ENCODE measurements at regions not wholly inside any gene's neighbourhood (a gene's known extent, or its start where the extent isn't known, plus 50 kb on each side); places are given as distances from the start of the nearest gene placed in this dataset.
"Not testable (repeated sequence)": the region's sequence is repeated elsewhere in the genome, so short reads cannot be mapped to it uniquely, and the experiment has no call there.

DNA sequence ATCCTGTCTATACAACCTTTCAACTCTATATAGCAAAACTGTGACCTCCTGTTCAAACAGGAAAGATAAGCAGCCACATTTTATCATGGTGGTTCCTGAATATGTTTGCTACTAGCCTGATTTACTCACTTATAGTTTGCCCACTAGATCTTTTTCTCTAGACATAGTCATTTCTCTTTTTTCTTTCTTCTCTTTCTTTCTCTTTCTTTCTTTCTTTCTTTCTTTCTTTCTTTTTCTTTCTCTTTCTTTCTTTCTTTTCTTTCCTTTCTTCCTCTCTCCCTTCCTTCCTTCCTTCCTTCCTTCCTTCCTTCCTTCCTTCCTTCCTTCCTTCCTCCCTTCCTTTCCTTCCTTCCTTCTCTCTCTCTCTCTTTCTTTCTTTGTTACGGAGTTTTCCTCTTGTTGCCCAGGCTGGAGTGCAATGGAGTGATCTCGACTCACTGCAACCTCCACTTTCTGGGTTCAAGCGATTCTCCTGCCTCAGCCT is 142.0 kb upstream of the TBL1XR1 start:
- not testable (repeated sequence) for DNase-seq

DNA sequence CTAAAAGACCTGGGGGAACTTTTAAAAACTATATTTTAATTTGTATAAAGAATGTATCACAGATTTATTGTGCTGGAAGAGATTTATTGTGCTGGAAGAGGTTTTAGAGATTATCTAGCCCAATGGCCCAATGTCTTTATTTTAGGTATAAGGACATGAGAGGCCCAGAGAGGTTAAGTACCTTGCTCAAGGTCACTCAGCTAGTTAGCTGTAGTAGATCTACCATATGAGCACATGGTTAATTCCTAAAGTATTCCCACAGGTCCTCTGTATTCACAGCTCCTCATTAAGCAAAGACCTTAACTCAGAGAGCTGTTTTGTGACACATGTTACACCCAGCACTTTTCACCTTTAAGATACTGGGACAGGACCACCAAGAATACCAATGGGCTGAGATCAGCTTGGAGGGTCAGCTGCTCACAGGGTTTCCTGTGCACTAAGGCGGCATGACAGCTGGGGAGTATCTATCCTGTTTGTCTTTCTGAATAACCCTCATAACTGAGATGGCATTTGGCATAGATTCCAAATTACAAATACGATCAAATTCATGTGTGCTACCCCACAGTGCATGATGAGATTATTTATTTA is 143.1 kb upstream of the TBL1XR1 start:
- peak; percentile 26 for DNase-seq

DNA sequence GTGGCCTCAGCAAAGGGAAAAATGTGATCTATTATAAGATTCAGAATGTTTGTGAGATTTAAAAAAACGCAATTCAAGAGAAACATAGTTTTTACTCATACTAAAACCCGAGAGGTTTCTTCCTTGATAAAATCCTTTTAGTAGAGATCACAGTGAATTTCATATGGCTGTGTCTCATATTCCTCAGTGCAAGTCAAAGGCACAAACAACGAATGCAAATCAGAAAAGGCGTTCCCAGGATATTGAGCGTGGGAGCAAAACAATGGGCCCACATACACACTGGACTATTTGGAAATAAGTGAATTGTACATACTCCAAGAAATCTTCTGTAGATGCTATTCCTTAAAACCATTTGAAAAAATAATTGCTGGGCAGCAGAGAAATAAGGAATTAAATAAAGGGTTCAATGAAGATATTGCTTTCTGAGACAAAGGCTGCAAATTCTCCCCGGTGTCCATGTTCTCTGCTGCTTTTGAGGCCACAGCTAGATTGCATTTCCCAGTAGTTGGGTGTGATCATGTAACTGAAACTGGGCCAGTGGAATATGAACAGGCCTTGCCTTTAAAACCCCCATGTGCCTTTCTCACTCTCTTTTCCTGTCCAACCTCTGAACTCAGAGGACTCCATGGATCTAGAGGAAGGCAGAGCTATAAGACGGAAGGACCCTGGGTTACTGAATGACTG is 144.6 kb upstream of the TBL1XR1 start:
- no peak for DNase-seq

DNA sequence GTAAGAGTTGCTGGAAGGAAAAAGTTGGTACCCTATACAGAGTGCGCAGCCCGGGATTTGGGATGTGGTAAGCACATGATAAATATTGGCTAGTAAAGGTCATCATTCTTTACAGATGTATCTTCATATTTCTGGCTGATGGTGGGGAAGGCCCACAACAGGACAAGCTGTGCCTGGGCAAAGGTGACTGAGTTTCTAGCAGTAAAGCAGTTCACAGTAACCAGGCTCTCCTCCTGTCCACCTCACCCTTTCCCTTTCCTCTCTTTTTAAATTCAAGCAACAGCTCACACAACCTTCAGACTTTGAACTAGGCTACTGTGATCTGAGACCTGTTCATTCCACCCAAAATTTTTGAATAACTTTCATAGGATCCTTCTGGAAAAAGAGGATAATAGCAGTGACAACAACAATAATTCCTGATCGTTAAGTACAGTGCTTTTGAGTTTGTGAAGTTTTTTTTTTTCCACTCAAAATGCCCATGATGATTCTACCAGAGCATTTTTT is 145.9 kb upstream of the TBL1XR1 start:
- no peak for DNase-seq

DNA sequence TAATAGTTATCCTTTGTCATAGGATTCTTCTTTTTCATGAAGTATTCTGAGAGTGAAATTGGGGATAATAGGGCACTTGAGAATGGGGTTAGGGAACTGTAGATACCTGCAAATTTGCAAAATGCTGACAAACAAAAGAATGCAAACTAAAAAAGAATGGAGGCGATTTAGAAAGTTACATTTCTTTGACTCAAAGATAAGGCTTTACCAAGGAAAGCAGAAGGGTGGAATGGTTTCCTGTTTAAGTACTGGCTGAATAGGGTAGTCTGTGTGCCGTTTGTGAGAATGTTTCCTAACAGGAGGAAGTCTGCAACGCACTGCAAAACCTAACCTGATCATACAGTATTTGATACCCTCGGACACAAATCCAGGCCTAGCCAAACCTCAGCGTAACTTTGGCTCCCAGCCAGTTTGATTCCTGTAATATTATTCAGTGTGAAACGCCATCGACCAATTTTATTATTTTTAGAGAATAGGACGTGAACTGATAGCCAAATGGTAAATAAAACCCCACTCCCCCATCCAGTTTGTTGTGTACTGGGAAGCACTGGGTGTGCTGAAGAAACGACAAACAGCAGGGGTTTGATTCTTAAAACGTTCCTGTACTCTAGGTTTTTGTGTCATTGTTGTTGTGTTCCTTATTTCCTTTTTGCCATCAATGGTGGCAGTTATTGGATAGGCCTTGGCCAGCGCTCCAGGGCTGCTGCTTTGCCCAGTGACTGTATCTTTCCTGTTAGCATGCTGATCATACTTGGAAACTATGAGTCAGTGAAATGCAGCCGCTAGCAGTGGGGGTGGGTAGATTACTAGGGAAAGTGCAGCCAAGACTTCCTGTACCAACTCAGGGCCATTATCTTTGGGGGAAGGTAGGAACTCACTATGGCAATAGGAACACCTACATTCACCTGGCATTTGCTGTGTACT is 148.0 kb upstream of the TBL1XR1 start:
- DNase-seq = peak; percentile 57

DNA sequence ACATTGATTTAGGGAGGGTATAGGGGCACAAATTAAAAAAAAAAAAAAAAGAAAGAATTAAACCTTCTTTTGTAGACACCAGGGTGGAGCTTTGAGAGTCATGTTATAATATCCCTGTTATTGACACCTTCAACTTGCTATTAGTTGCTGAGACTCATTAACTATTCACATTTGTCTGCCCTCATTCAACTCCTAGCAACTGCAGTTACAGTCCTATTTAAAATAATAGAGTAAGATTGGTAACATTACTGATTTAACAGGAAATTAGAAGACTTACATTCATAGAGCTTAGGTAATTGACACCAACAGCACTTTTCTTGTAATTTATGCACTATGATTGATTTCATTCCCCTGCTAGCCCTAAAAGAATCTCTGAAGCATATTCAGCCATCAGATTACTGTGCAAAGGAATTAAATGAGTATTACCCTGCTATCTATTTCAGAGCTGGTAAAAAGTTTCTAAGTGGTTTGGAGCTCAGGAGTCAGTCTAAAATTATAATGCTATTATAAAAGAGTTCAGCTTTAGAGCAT is 148.8 kb upstream of the TBL1XR1 start:
- DNase-seq = no peak

DNA sequence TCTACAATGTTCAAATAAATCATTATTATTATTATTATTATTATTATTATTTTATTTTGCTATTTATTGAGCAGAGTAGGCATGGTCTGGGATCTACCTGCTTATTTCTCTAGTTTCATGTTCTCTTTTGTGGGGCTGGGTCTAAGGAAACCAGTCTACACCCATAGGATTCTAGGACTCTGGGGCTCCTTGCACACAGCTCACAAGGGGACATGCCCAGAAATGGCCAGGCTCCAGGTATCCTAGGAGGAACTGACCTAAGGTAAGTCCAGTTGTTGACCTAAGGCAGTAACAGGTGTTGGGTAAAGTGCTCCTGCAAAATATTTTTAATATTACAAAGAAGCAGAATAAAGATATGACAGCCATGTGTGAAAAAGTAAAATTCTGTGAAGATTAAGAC is 149.6 kb upstream of the TBL1XR1 start:
- no peak for DNase-seq

DNA sequence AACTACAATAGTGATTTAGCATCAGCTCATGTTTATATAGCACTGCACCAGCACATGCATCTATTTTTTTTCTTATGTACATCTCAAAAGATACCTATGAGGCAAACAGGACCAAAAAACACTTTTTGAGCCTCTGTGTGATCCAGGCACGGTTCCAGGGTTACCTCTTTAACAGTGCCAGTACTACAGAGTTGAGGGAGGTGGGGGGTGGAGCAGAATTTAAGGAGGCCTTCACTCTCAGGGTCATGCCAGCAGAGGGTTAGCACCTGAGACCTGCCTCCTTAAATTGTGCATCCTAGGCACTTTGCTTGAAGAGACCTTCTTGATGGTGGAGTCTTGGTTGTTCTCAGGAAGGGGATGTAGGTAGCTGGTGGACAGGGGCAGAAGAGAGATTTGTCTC is 150.3 kb upstream of the TBL1XR1 start:
- no peak for DNase-seq

DNA sequence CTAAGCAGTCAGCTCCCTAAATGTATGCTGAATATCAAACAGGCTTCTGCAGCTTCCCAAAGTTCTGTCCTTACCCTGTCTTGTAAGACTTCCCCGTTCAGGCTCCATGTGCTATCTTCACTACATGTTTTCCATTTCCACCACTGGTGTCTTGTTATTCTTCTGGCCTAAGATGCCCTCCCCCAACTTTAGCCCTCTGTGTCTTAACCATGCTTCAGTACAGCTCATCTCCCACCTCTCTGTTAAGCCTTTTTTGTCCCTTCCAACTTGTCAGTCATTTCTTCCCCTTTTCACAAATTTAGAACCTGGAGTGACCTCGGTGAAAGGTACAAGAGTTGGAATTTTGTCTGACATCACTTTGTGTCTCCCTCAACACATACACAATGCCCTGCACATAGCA is 151.7 kb upstream of the TBL1XR1 start:
- no peak for DNase-seq

DNA sequence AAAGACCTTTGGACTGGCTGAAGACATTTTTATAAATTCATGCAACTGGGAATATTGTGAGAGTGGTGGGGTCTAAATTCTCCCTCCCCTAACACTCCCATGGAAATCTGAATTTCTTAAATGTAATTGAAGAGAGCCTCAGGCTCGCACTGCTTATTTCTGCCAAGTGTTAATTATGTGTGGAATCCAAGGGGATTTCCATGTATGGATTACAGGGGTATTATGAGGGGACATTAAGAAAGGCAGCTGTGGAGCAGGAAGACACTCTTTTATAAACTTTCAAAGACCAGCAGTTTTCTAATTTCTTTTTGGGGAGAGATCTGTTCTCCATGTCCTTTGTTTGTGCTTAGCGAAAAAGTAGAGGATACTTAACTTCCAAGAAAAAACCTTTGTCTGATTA is 152.1 kb upstream of the TBL1XR1 start:
- DNase-seq = no peak

DNA sequence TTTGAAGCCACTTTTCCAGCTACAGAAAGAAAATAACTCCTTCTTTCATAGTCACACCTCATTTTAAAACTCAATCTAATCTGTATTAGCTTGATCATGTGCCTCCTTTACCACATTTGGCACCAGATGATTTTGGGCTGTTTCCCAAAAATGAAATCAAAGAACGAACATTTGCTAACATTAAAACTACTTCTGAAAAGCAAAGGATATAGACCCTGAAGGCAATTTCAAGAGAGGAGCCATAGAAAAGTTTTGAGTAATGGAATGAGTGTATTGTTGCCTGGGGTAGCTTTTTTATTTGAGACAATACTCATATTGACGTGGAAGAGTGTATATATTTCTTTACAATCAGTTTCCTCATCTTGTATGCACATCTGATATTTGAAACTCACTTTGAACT is 152.8 kb upstream of the TBL1XR1 start:
- no peak for DNase-seq

DNA sequence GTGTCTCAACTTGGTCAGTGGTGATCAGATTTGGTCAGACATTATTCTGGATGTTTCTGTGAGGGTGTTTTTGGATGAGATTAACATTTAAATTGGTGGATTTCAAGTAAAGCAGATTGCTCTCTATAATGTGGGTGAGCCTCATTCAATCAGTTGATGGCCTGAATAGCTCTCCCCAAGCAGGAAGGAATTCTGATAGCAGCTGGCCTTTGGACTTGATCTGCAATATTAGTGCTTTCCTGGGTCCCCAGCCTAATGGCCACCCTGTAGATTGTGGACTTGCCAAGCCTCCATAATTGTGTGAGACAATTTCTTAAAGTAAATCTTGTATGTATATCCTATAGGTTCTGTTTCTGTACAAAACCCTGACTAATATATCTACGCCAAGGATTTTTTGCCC is 153.9 kb upstream of the TBL1XR1 start:
- no peak for DNase-seq

DNA sequence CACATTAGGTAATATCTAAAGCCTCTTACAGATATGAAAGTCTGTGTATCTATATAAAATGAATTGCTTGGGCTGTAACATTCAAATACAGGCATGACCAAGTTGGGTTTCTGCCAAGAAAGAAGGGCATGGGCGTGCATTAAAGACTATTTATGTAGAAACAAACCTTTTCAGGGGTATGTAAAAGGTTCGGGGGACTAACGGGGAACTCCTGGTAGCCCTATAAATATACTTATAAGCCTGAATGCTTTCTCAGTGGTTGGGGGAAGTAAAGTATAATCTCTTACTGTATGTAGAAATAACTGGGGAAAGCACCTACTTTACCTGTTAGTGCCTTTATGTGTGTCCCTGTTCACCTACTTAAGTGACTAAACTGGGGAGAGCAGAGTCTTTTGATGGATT is 154.5 kb upstream of the TBL1XR1 start:
- no peak for DNase-seq

DNA sequence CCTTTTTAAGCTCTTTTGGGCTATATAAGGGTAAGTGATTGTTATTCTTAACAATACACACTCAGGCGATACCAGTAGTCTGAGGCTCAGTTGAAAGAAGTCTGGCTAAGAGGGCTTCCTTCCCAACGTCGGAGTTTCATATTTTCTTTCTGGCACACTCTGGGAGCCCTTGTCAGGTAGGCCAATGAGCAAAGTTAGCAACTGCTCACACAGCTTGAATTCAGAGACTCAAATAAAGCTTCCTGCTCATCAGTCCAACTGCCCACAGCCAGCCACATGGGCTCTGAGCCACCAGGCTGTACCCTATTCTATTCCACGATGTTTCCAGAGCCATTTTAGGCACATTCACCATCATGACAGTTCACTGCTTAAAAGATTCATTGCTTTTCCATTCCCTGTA is 155.1 kb upstream of the TBL1XR1 start:
- DNase-seq = no peak

DNA sequence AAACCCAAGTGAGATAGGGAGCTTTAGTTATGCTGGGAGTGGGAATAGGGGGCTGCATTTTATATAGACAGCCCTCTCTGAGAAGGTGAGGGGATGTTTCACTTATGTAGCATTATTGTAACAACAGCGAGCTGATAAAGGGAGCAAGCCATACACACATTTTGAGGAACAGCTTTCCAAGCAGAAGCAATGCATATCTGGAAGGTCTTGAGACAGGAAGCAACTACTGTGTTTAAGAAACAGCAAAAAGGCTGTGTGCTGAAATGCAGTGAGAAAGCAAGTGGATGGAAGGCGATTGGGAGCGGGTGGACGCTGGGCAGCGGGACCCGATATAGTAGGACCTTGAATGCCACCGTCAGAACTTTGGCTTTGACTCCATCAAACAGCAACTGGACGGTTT is 155.9 kb upstream of the TBL1XR1 start:
- DNase-seq = no peak

DNA sequence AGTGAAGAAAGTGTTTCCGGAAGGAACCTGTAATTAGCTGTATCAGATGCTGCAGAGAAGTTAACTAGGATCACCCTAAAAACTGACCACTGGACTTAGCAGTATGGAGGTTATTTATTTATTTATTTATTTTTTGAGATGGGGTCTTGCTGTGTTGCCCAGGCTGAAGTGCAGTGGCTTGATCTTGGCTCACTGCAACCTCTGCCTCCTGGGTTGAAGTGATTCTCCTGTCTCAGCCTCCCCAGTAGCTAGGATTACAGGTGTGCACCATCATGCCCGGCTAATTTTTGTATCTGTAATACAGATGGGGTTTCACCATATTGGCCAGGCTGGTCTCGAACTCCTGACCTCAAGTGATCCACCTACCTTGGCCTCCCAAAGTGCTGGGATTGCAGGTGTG is 156.6 kb upstream of the TBL1XR1 start:
- DNase-seq = not testable (repeated sequence)

DNA sequence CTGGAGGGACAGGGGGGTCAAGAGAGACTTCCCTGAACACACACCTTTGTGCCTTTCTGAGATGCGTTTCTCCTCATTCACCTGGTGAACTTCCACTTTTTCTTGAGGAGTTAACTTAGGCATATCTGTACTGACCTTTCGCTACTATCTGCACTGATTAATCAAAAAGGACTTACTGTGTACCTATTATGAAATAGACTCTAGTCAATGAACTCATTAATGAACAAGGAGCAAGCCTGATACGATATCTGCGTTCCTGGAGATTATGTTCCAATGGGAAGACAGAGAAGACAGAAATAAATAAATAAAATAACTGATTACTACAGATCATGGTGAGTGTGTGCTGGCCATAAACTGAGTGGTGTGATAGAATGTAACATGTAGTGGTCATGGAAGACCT is 157.2 kb upstream of the TBL1XR1 start:
- no peak for DNase-seq

DNA sequence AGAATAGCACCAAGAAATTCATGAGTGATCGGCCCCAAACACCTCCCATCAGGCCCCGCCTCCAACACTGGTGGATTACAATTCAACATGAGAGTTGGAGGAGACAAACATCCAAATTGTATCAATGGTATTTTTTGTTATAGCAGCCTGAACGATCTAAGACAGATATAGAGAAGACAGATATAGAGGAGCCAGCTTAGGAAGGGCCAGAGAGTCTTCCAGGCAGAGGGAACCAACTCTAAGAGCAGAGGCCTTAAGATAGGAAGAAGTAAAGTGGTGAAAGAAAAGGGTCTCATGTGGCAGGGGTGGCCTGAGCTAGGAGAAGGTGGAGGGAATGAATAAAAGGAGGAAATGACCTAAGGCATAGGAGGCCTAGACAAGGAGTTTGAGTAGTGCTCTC is 158.8 kb upstream of the TBL1XR1 start:
- no peak for DNase-seq

DNA sequence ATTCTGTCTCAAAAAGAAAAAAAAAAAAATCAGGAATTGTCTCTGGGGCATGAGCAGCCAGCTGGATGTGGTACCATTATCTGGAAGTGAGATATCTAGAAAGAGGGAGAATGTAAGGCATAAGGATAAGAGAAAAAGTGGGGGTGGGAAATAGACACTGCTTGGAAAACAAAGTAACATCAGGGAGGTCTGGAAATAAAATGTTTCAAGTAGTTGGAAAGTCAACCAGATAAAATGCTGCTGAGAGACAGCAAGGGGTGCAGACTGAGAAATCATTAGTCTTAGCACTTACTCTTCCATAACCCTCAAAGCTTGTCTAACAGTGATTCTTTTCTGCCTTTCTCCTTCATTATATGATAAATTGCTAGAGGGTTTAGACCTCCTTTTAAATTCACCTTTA is 159.7 kb upstream of the TBL1XR1 start:
- DNase-seq = no peak

DNA sequence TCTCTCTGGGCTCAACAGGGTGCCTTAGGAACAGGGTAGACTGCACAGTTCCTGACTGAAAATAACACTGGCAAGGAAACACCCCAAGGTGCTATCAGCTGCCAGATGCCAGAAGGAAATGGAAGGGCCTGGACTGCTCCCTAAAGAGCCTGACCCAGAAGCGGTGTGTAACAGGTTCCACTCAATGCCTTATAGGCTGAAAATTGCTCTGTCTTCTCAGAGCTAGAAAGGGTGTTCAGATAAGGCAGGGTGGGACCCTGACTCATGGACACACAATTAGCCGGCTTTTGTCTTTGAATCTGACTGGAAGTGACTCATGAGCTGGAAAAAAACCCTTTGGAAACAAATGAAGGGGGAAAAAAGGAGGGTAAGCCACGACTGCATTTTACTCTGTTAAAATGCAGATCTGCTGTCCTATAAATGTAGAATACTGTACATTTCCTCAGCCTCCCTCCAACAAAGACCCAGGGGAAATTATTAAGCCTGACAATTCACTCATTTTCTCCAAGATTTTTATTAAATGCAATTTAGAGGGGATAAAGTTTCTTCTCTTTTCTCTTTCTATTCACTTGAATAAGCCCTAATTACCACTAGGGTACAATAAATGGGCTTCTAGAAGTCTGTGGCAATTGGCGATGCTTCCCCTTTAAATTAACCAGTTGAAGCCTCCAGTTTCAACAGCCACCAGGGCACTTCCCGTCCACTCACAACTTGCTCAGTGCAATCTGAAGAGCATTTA is 160.2 kb upstream of the TBL1XR1 start:
- peak; percentile 29 for DNase-seq

DNA sequence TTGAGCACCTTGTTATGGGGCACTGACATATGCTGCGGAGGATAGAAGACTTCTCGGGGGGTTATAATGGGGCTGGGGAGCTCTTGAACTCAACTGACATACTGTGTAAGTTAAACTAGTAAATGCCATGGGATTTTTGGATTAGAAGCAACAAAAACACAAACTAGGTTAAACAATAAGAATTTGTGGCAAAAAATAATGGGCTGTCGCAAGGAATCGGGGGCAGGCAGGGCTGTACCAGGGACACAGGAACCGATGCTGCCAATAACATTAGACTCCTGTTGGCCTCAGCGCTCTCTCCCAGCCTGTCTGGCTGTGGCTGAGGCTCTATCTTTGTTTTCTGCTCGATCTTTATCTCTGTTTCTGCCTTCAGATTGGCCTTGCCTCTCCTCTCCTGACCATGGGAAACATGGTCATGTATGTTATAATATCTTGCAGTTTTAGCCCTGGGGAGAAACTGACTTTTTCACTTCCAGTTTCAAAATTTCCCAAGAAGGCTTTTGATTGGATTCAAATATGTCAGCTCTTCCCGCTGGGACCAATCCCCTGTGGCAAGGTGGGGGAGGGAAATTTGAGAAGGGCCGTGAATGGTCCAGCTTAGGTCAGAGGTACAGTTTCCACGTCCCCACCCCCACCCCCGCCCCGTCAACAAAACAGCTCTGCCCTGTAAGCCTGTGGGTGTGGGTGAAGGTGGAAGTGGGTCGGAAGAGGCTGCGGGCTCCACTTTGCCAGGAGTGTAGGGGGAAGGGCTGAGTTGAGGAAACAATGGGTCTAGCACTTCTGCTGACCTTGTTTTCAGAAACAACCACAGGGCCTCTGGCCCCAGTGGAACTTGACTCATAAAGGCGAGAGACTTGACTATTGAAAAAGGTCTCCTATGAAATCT is 161.1 kb upstream of the TBL1XR1 start:
- DNase-seq = no peak
